NCI-H2107 treated with DMSO at 0.1 percent for 48 hours (cell line): ENCODE measurements at regions not wholly inside any gene's neighbourhood (a gene's known extent, or its start where the extent isn't known, plus 50 kb on each side); places are given as distances from the start of the nearest gene placed in this dataset.

Experiments used
- DNase-seq: peaks from one replicate; lab custom pipeline; 2025; ENCODE audit not compliant: unreplicated experiment; lab: John Stamatoyannopoulos, UW

DNA sequence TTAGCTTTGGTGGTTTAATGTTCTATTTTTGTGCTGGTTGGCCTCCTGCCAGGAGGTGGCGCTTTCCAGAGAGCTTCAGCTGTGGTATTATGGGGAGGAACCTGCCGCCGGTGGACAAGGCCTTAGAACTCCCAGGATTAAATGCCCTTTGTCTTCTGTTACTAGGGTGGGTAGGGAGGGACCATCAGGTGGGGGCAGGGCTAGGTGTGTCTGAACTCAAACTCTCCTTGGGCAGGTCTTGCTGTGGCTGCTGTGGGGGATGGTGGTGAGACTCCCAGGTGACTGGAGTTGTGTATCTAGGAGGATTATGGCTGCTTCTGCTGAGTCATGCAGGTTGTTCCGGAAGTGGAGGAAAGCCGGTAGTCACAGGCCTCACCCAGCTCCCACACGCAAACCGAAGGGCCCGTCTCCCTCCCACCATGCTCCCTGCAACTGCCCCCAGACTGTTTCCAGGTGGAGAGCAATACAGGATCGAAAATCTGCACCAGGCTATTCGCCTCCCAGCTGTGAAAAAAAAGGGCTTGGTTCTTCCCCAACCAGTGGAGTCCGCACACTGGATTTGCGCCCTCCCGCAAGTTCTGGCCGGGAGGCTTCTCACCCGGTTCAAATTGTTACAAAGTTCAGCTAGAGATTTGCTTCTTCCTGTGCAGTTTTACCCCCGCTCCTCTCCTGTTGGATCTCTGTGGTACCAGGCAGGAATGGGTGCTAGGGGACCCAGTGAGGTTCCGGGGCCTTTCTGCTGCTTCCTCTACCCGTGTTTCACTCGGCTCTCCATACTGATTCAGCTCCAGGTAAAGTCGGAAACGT lies 220.5 kb downstream of the CENPF start:
- no peak for DNase-seq

GRCh38 chr1:214824763-214825162 lies 221.8 kb downstream of the CENPF start:
- DNase-seq: no peak

DNA sequence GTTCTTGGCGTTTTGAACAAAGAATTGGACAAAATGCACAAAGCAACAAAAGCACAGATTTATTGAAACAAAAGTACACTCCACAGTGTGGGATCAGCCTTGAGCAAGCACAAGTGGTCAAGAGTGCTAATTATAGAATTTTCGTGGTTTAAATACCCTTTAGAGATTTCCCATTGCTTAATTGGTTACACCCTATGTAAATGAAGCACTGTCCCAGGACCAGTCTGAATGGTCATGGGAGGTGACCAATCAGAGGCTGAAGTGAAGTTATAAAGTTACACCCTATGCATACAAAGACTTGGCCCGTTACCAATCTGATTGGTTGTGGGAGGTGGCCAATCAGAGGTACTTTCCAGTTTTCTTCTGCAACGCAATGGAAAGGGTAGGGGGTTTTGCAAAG lies 223.6 kb downstream of the CENPF start:
- DNase-seq: no peak

GRCh38 chr1:214827883-214828282 lies 224.9 kb downstream of the CENPF start:
- DNase-seq: no peak

DNA sequence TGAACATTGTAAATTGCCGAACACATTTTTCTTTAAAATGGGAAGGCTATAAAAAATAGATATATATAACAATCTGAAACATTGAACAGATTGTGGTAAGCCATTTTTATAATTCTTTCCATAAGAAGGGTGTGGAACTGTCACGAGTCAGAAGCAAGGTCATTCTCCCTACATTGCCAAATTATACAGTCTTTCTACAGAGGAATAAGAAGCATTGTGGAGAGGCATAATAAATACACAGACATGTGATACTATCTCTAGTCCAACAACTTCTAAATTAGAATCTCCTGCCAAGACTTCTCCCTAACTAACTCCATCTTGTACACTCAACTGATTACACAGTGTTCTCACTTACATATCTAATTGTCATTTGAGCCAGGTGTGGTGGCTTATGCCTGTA lies 227.9 kb downstream of the CENPF start:
- no peak for DNase-seq

- DNase-seq: no peak
Measured at GRCh38 chr1:214831956-214832355, 229.0 kb downstream of the CENPF start.

GRCh38 chr1:214833178-214833756 lies 230.3 kb downstream of the CENPF start:
- DNase-seq: no peak

DNA sequence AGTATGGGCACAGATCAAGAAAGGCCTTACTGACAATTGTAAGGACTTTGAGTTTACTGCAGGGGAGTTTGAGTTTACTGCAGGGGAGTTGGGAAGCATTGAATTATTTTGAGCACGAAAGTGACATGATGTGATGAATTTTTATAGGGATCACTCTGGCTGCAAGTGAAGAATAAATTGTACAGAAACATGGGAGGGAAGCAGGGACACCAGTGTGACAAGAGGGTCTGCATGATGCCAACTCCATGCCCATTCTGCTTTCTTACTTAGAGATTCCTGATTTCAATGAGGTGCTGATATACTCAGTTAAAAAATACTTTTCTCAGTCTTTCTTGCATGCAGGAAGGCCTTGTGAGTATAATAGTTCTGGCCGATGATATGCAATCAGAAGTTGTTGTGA lies 234.4 kb downstream of the CENPF start:
- no peak for DNase-seq

GRCh38 chr1:214838351-214838750 lies 235.4 kb downstream of the CENPF start:
- no peak for DNase-seq

DNA sequence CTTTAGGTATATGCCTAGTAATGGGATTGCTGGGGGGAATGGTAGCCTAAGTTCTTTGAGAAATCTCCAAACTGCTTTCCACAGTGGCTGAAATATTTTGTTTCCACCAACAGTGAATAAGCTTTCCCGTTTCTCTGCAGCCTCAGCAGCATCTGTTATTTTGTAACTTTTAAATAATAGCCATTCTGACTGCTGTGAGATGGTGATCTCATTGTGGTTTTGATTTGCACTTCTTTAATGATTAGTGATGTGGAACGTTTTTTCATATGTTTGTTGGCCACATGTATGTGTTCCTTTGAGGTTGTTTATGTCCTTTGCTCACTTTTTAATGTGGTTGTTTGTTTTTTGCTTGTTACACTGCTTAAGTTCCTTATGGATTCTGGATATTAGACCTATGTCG lies 237.4 kb downstream of the CENPF start:
- DNase-seq: peak; percentile 77

GRCh38 chr1:214842856-214843255 lies 239.7 kb upstream of the KCNK2 start:
- DNase-seq: no peak

GRCh38 chr1:214843281-214843680 lies 239.3 kb upstream of the KCNK2 start:
- DNase-seq: no peak

DNA sequence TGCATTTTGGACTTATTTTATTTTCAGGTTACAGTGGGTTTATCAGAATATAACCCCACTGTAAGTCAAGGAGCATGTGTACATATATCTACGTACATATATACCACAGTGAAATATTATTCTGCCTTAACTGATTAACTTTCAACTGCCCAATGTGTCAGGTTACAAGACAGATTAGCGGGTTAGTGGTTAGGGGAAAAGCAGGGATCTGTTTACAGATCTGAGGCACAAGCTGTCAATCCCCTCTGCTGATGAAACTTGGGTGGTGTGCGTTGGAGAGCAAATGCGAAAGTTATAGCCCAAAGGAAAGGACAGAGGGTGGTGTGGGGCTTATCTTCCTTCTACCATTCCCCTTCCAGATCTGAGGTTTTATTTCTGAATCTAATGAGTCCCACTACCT lies 238.2 kb upstream of the KCNK2 start:
- no peak for DNase-seq

DNA sequence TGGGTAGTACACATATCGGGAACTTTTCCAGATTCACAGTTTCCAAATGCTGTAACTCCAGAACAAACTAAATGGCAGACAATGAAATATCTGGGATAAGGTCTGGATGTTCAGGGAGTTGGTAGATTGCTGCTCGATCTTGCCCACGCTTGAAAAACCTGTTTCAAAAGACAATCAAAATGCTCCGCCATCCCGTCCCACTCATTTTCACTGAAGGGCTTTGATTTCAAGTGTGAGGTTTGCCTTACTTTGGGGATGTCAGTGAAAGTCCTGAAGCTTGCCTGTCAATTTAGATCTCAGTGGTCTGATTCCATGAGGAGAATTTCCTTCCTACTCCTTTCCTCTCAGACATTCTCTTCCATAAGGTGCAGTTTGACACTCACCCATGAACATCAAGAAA lies 236.3 kb upstream of the KCNK2 start:
- no peak for DNase-seq

DNA sequence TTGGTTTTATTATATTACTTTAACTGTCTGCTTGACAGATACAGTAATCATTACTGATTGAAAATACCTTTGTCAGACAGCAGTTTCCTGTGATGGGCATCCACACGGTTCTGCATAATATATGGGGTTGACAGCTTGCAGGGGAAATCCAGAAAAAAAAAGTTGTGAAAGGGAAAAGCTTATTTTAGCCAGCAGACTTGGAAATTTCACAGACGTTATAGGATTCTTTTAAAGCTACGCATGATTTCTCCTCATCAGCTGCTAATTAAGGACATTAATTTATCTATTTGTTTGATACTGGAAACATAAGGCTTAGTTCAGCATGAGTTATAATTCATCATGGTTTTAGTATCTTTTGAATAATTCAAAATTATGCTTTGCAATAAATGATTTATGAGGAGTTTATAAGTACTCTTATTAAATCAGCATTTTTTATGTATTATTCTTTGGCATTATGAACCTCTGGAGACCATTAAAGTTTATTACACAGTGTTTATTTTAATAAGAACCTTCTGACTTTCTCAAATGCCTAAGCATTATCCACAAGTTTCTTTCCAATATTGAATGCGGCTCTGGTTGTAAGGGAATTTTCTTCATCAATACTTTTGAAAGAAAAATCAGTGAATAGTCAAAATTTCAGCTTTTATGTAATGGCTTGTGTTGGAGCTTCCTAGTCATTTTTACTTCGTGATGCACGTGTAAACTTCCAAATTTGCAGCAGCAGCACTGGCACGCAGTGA lies 235.3 kb upstream of the KCNK2 start:
- DNase-seq: no peak

- DNase-seq: no peak
Measured at GRCh38 chr1:214848101-214848500, 234.4 kb upstream of the KCNK2 start.

DNA sequence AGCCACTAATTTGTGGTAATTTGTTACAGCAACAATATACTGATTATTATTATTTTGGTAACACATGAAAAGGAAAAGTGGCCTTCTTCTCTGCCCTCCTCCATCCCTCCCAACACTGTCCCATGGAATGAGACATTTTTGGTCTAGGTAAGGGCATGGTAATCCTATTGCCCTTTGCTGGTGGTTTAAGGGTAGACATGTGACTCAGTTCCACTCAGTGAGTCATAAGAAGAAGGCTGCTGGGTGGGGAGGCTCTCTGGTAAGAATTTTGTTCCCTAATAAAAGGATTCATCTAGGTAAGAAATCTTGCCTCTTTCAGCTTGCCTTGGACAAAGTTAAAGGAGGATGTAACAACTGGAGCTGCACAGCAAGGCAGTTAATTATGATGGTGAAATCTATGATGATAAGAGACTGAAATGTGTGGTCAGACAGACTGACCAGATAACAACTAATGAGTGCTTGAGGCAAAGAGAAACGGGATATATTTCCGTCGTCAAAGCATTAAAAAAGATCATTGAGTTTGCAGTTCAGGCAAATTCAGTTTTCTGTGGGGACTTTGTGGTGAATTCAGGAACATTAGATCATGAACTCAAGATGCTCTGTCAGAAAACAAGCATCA lies 232.0 kb upstream of the KCNK2 start:
- no peak for DNase-seq

DNA sequence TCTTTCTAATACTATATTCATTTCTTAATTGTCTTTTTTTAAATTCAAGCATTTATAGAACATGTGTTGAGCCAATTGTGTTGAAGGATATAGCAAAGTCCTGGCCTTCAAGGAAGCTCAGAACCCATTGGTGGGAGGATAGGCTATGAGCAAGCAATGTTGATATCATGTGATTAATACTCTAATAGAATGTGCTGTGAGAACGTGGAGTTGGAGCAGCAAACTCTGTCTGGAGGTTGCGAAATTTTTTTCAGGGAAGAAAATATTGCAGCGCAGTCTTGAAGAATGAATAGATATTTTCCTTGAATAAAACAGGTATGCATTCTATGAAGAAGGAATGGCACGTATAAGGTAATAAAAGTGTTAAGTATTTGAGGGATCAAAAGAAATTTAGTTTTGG lies 229.2 kb upstream of the KCNK2 start:
- DNase-seq: no peak

GRCh38 chr1:214854126-214854875 lies 228.2 kb upstream of the KCNK2 start:
- DNase-seq: no peak

DNA sequence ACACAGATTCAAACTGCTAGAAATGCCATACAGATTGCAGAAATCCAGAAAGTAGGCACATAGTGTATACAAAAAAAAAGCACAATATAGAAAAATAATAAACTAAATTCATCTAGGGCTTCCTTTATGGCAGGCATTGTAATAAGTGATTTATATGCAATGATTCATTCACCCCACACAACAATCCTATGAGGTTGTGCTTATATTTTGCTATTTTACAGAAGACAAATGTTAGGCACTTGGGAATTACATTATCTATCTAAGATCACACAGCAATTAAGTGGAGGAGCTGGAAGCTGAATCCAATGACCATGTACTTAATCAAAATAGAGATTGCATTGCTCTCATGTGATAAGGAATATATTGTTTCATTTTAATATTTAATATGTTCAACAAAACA lies 225.7 kb upstream of the KCNK2 start:
- DNase-seq: no peak

GRCh38 chr1:214857716-214858115 lies 224.8 kb upstream of the KCNK2 start:
- no peak for DNase-seq
